HG03066 (cell line): ENCODE measurements at regions not wholly inside any gene's neighbourhood (a gene's known extent, or its start where the extent isn't known, plus 50 kb on each side); places are given as distances from the start of the nearest gene placed in this dataset.
"Not testable (repeated sequence)": the region's sequence is repeated elsewhere in the genome, so short reads cannot be mapped to it uniquely, and the experiment has no call there.

Experiments
- ATAC-seq: cut with Tn5 transposase; IDR thresholded peaks from one replicate; pipeline ENCODE4 v1.9.1; 2021; ENCODE audit warnings: low read depth; ENCODE audit not compliant: unreplicated experiment

DNA sequence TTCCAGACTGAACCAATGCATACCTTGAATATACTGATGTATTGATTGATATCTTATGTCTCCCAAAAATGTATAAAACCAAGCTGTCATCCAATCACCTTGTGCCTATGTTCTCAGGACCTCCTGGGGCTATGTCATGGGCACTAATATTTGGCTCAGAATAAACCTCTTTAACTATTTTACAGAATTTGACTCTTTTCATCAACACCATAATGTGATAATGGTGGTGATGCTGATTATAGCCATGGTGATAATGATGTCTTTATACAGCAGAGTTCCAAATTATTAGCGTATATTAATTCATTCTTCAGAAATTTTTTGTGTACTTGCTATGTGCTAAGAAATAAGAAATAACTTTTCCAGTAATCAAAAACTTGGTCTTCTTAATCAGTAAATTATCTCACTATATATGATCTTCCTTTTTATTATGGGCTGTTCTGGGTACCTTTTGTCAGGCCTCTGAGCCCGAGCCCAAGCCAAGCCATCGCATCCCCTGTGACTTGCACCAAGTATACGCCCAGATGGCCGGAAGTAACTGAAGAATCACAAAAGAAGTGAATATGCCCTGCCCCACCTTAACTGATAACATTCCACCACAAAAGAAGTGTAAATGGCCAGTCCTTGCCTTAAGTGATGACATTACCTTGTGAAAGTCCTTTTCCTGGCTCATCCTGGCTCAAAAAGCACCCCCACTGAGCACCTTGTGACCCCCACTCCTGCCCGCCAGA, 496.2 kb upstream of the MMS22L start:
- ATAC-seq: not testable (repeated sequence)

DNA sequence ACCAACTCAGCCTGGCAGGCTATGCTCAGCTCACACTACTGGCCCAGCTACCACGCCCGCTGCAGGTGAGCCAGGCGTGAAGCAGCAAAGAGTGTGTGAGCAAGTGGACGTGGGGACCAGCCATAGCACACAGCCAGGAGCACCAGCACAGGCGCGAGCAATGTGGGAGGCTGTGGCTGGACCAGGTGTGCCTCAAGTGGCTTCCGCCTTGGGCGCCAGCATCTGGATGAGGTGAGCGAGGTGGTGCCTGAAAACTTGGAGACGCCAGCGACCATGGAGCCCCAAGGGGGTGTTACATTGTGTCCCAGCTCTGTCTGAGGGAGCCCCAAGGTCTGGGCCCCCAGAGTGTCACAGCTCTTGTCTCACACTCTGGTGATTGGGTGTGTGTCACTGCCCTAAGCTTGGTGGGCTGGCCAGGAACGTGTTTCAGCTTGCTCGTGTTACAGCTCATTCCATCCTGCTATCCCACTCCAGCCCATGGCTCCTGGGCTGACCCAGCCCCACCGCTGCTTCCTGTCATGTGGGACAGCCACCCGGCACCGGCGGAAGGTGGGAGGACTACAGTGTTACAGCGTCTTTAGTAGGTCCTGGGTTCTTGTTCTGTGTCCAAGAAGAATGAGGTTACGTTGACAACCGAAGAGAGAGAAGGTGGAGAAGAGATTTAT, 508.0 kb upstream of the MMS22L start:
- no peak for ATAC-seq

DNA sequence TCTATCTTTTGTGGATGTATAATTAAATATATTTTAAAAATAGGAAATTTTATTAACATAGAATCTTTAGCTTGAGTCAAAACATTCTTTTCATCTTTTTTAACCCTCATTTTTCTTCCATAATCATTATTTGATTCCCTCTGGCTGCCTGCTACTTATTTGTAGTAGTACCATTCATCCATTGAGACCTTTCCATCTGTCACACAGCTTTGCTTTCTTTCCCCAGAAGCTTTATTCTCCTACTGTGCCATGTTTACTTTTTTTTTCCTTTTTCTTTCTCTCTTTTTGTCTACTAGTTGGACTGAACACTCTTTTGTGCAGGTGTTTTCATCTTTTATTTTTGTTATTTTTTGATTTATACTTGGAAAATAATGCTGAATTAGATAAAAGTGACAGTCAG, 522.6 kb upstream of the MMS22L start:
- no peak for ATAC-seq

DNA sequence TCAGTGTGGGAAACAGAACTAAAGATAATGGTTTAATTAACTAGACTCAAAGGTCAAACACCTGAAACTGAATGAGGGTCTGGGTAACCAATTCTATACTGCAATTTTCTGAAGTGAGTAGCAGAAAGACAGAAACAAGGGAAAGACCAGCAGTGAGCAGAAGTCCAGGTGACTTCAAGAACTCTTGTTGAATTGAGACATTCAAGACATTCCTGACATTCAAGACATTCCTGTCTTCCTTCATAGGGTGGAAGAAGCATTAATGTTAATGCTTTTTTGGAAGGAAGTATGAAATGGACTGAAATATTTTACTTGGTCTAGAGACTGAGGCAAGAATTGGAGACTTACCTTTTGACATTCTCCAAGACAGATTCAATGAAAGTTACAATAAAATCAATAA, 529.9 kb upstream of the MMS22L start:
- ATAC-seq: no peak

DNA sequence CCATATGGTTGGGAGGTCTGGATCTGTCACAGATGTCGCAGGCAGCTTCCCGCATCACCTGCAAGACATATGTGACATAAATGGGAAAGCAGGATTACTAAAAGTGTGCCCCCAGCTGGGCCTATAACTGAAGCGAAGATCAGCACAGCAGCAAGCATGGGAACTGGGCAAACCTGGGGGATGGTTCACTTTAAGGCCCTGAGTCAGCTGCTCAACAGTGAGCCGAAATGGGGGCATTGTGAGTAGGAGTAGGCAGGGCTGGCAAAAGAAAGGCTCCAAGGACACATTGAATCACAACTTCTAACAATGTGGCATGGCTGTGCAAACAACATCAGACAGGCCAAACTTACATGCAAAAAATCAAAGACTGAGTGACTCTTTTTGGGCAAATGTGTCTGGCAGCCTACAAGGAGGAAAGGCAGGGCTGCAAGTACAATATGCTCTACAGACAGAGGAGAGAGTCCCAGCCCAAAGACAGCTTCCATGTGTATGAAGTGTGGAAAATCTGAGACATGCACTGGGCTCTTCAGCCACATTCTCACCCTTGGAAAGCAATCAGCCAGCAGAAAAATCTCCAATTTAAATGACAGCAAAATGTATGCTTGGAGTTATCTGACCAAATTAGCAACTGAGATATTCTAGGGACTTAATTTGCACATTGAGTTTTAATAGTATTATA, 531.0 kb upstream of the MMS22L start:
- no peak for ATAC-seq

DNA sequence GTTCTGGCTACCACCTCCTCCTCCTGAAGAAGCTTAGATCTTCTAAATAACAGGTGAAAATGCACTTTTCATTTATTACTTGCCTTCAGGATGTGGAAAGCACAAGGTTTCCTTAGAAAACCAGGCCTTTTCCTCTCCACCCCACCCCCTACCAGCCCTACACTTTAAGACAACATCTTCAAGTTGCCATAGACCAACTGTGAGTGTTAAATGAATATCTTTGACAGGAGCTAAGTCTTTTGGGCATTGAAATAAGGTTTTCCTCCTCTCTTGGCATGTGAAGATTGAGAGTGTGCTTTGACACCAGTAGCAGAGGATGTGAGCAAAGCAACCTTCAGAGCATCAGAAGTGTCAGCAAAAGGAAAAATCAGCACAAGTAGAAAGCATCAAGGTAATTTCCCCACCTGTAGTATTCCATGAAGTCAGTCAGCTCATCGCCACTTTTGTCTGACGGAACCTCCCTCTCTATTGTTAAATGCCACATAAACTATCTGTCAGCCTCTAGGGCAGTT, 532.3 kb upstream of the MMS22L start:
- ATAC-seq: no peak

DNA sequence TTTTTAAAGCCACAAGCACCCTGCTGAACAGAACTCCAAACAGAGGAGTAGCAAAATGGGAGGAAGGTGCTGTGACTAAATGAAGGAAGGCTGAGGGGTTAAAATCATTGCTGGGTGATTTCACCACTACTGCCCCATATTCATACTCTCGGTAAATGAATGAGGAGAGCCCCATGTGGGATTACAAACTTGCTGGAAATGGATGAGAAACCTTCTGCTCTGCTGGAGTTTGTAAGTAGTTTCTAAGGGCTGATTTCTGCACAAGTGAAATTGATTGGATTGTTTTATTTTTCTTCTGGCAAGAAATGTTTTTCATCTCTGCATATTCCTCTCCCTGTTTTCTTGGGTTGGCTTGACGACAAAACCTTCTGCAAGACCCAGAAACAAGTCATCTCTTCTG, 533.5 kb upstream of the MMS22L start:
- ATAC-seq: no peak

DNA sequence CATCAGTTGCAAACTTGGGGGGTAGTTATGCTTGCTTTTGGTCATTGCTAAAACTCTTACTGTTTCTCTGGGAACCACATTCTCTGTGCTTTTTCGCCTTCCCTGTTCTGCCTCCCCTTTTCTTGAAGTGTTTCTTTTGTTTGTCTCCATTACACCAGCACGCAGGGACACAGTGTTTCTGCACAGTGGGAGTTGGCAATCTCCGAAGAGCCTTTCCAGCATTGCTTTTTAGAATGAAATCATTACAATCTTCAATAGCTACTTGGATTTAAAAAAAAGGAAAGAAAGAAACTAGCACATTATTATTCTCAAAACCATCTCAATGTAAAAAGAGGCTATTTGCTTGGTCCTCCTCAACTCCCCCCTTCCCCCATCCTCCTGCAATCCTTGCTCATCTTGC, 536.7 kb upstream of the MMS22L start:
- ATAC-seq: no peak

DNA sequence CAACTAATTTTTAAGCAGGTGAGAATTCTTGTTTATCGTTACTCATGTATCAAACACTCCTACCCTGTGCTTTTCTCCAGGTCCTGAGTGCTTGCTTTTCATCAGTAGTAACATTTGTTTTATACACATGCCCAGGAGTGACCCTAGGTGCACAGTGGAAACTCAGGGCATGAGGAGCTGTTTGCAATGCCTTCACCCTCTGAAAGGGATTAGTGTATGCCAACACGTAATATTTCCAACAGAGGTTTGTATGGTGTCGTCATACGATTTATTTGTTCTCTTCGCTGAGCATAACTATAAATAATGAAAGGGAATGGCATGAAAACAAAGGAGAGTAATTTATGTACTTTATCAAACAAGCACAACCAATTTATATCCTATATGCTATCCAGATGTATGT, 537.4 kb upstream of the MMS22L start:
- no peak for ATAC-seq

DNA sequence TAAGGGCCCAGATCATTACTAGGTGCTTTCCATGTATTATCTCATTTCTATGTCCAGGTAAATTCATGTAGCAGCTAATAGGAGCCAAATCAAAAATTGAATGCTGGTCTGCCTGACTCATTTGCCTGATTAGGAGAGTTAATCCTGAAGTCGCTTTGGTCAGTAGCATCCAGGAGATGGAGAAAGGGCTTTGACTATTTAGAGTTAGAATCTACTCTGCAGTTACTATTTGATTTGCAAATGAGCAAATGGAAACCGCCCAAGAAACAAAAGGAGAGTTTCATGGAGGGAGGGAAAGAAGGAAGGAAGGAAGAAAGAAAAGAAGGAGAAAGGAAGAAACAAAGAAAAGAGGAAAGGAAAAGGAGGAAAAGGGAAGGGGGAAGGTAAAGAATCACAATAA, 539.6 kb upstream of the MMS22L start:
- no peak for ATAC-seq

DNA sequence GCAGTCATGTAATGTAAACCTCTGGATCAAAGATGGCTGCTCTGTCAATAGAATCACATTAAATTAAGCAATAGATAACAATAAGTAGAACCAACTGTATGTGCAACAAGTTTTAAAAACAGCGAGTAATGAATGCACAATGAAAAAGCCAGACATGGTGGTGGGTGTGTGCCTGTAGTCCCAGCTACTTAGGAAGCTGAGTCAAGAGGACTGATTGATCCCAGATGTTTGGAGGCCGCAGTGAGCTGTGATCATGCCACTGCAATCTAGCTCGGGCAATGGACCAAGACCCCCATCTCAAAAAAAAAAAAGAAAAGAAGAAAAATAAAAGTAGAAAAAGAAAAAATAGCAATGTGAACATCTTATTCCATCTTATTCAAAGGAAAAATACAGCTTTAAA, 558.7 kb upstream of the MMS22L start:
- ATAC-seq: no peak

DNA sequence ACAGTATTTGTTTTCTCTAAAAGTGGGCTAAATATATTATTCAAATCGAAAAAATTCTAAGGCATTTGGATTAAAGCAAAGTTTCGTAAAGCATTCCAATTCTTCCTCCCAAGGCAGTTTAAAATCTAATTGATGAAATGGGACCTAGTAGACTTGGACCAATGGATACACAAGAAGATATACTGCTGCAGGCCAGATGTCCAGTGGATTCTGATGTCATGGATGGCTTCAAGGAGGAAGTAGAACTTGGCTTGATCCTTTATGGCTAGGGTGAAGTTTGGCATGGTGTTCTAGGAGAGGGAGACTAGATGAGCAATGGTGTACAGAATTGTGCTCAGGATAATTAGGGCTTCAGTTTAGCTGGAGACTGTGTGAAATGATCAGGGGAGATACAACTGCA, 559.5 kb upstream of the MMS22L start:
- ATAC-seq: no peak

DNA sequence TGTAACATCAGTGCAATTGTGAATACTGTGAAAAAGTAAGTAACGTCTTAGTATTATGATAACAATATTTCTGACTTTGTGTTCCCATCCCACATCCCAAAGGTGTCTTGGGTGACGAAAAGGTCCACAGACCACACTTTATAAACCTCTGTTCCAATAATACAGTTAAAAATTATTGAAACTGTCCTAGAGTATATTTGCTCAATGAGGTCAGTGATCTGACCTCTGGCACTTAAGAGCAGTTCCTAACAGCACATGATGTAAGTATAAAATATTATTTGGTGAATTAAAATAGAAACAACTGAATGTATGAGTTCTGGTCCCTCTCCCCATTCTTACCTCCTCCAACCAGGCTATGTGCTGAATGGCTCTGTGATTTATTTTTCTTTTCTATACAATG, 566.4 kb upstream of the MMS22L start:
- ATAC-seq: no peak

DNA sequence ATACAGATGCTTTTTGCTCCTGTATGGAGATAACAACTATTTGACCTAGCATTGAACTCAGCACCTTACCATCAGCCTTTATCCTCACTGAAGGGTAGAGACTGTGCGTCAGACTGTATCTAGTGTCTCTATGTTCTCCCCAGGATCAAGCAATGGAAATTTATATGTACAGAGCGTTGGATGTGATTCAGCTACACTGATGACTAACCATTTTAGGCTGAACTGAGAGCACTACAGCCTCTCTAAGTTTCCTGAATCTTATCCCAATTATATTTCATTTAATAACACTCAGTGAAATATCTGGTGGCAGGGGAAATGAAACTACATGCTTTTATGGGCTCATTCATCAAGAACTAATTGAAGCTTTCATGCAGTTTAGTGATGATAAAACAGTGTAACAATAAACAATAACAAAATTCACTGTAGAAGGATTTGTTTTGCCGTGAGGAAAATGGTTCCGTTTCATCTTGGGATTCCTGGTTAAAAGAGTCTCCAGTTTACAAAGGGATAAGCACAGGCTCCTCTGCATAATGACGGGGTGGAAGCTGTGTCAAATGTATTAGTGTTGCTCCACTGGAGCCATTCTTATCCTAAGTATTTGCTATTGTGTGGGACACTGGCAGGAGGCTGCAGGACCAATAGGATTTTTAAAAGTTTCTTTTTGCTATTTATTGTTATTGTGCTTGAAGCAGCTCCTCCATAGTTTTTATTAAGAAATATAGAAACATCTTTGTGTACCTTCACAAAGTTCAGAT, 567.6 kb upstream of the MMS22L start:
- ATAC-seq: no peak

DNA sequence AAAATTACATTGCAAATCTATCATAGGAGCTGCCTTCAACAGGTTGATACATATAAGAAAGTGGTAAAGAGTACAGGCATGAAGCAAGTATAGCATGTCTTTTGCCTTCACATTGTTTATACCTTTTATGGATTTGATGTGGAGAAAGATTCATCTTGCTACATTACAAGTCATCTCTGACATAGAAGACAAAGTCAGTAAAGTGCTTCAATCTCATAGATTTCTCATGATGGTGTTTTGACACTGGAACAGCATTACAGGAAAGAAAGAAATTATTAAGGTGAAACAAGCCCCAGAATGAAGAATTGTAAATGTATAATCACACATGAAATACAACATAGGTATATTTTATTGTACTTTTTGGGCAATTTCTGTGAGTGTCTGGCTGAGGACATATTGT, 580.7 kb upstream of the MMS22L start:
- ATAC-seq: no peak

DNA sequence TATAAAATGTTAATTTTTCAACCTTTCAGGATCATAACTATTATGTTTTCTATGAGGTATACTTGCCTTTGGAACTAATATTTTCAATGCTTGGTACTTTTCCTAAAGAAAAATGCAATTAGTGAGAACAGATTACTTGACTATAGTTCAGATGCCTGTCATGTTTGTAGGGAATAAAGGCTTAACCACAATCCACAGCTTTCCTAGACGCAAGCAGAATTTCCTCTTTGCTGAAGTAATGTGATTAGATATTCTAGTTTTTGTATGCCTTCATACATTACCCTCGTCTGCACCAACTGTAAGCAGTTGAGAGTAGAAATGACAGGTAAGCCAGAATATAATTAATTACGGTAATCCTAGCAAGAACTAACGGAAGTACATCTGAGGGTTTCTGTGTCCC, 581.4 kb upstream of the MMS22L start:
- ATAC-seq: no peak

DNA sequence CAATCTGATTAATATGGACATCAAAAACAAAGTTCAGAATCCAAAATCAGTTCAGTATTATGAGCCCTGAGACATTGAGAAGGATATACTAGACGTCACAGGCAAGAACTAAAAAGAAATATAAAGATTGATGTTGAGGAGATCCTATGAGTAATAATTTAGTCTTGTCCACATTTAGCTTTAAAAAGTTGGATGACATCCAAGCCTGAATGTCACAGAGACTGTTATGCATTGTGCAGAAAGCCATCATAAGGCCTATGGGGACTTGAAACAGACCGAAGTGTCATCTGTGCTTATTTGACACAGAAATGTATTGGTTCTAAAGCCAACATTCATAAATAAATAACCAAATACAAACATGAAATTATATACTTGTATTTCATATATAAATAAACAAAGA, 581.8 kb upstream of the MMS22L start:
- no peak for ATAC-seq

DNA sequence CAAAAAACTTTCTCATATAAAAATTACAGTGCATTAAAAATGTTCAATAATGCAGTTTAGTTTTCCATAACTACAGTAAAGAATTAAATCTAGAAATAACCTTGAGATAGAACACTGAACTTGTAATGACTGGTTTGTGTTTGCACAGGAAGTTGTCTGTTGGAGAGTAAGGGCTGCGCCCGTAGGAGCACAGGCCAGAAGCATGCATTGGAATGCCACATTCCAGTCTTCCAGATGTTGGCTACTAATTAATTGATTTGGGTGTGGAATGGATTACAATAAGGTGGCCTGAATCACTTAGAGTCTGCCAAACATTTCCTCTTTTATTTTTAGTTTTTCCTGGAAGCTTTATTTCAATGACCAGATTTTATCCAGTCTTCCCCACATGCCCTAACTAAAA, 582.6 kb upstream of the MMS22L start:
- ATAC-seq: no peak

DNA sequence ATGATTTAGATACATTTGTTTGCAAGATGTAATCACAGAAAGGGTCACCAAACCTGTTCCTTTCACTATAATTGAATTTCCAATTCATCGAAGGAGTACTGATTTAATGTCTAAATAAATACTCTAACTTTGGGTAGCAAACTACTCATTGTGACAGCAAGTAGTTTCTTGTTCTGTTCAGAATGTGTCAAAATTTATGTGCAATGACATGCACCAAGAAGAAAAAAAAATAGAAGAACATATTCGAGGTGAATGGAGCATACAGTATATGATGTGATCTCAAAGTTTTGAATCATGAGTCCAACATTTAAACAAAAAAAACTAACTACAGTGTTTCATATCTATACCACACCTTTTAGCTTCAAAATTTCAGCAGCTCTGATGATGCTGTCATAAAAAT, 583.6 kb upstream of the MMS22L start:
- ATAC-seq: no peak

DNA sequence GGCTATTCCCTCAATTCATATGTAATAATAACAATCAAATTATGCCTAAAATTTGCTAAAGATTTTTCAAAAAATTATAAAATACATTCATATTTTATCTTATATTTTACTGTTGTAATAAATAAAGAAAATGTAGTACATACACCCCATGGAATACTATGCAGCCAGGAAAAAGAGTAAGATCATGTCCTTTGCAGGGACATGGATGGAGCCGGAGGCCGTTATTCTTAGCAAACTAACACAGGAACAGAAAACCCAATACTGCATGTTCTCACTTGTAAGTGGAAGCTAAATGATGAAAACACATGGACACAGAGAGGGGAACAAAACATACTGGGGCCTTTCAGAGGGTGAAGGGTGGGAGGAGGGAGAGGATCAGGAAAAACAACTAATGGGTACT, 584.2 kb upstream of the MMS22L start:
- ATAC-seq: no peak

DNA sequence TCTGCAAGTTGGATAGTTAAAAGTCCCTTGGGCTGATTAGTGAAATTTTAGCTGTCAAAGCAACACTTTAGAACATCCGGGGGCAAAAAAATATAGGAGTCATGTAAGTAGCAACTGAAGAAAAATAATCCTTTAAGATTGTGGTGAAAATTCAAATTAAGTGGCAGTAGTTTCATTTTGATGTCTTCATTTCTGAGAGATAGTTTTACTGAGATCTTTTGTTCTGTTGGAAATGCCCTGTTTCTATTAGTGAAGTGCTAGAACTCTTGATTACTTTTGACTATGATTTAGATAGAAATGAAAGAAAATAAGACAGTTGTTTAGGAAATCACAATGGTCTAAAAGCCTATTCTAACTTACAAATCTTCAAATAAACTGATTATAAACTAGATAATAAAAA, 587.3 kb upstream of the MMS22L start:
- ATAC-seq: no peak
